SU-DHL-6 (cell line): ENCODE measurements at regions not wholly inside any gene's neighbourhood (a gene's known extent, or its start where the extent isn't known, plus 50 kb on each side); places are given as distances from the start of the nearest gene placed in this dataset.
"Not testable (repeated sequence)": the region's sequence is repeated elsewhere in the genome, so short reads cannot be mapped to it uniquely, and the experiment has no call there.

Experiments
- H2AFZ ChIP-seq: fragments of 200-600 bp; sonication (generic); 2 replicates; pipeline ENCODE4 v1.6.1; 2014; ENCODE audit warnings: low read depth, mild to moderate bottlenecking, moderate library complexity, mixed read lengths, antibody characterized with exemption, low read length; ENCODE audit not compliant: severe bottlenecking
- H3F3A ChIP-seq: fragments of 200-600 bp; shearing (Covaris generic); 2 replicates; pipeline ENCODE4 v1.6.0; 2016; ENCODE audit warnings: antibody characterized with exemption, mild to moderate bottlenecking; ENCODE audit not compliant: insufficient read depth
- H3K27ac ChIP-seq: fragments of 200-600 bp; sonication (generic); 2 replicates; pipeline ENCODE4 v1.5.1; 2016; ENCODE audit warnings: low read depth, mild to moderate bottlenecking, low read length, moderate library complexity, mixed read lengths
- H3K27me3 ChIP-seq: fragments of 200-600 bp; sonication (generic), shearing (Covaris generic); 2 replicates; pipeline ENCODE4 v1.6.0; 2014; ENCODE audit warnings: mild to moderate bottlenecking, low read length
- H3K36me3 ChIP-seq: fragments of 200-600 bp; sonication (generic); 2 replicates; pipeline ENCODE4 v1.6.1; 2014; ENCODE audit warnings: mild to moderate bottlenecking, low read length, mixed read lengths
- H3K4me2 ChIP-seq: fragments of 300-600, 200-600 bp; shearing (Covaris generic), sonication (generic); 2 replicates; pipeline ENCODE4 v1.6.0; 2014; ENCODE audit warnings: low read length, low read depth, mild to moderate bottlenecking; ENCODE audit not compliant: poor library complexity, severe bottlenecking
- H3K4me3 ChIP-seq: fragments of 200-600 bp; sonication (generic); 2 replicates; pipeline ENCODE4 v1.5.1; 2014; ENCODE audit warnings: antibody characterized with exemption, low read length, mild to moderate bottlenecking, mixed read lengths; ENCODE audit not compliant: insufficient read depth, poor library complexity, severe bottlenecking
- H3K79me2 ChIP-seq: fragments of 200-600 bp; sonication (generic); 2 replicates; pipeline ENCODE4 v1.6.1; 2014; ENCODE audit warnings: mild to moderate bottlenecking, low read length, moderate library complexity; ENCODE audit not compliant: insufficient read depth
- H3K9ac ChIP-seq: fragments of 200-600 bp; sonication (generic); 2 replicates; pipeline ENCODE4 v1.7.0; 2014; ENCODE audit warnings: mild to moderate bottlenecking, low read length
- H3K9me2 ChIP-seq: fragments of 200-600 bp; sonication (generic); replicated peaks from 2 replicates; pipeline ENCODE4 v1.6.1; 2014; ENCODE audit warnings: low read length; ENCODE audit not compliant: insufficient read depth
- H3K9me3 ChIP-seq: fragments of 200-600 bp; sonication (generic); 2 replicates; pipeline ENCODE4 v1.6.1; 2014; ENCODE audit warnings: low read length, mixed read lengths; ENCODE audit not compliant: insufficient read depth
- H4K20me1 ChIP-seq: fragments of 200-600 bp; sonication (generic); 2 replicates; pipeline ENCODE4 v1.6.1; 2014; ENCODE audit warnings: low read depth, mild to moderate bottlenecking, antibody characterized with exemption, low read length, moderate library complexity, mixed read lengths
- EZH2phosphoT487 ChIP-seq: fragments of 200-600 bp; sonication (generic), shearing (Covaris generic); conservative IDR thresholded peaks from 2 replicates; pipeline ENCODE4 v1.6.1; 2018; ENCODE audit warnings: mild to moderate bottlenecking, antibody characterized with exemption, low read length, moderate library complexity, mixed read lengths
- TF ChIP-seq, protein P1 (sequence below): fragments of 200-600 bp; sonication (generic); IDR thresholded peaks from one replicate; pipeline ENCODE4 v1.5.1; 2017; ENCODE audit warnings: antibody characterized with exemption, mild to moderate bottlenecking, low read length, moderate library complexity; ENCODE audit not compliant: insufficient read depth, poor library complexity, severe bottlenecking

DNA sequence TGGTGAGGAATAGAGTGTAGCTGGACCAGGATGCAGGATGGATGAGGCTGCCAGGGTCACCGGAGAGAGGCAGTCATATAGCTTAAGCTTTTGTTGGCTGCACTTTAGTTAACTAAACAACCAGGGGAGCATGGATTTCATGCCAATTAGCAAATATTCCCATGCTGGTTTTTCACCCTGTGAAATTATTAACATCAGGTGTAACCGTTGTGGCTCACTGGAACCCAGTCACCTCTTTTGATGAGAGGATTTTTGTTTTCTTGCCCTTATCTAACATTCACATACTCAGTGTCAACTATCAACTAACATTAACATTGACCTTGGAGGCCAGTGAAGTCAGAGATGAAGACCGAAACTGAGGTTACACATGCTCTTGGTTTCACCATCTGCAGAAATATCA, 97.2 kb upstream of the BASP1 start:
- Histone ChIP-seq H2AFZ (no peak overlapping the region), H3K4me2 (no peak overlapping the region), H3K27me3 (no peaks in the 10 kb centered on the region), H3K4me3 (no peak overlapping the region), H3K36me3 (no peaks in the 10 kb centered on the region), H3K9me3 (no peaks in the 10 kb centered on the region), H3K27ac (no peak overlapping the region), H3K9me2 (no peaks in the 10 kb centered on the region), H3K79me2 (no peaks in the 10 kb centered on the region), H3K9ac (no peak overlapping the region), H3F3A (no peaks in the 10 kb centered on the region), H4K20me1 (no peaks in the 10 kb centered on the region)
- TF ChIP-seq EZH2phosphoT487: no peak
- TF ChIP-seq, protein P1, sequence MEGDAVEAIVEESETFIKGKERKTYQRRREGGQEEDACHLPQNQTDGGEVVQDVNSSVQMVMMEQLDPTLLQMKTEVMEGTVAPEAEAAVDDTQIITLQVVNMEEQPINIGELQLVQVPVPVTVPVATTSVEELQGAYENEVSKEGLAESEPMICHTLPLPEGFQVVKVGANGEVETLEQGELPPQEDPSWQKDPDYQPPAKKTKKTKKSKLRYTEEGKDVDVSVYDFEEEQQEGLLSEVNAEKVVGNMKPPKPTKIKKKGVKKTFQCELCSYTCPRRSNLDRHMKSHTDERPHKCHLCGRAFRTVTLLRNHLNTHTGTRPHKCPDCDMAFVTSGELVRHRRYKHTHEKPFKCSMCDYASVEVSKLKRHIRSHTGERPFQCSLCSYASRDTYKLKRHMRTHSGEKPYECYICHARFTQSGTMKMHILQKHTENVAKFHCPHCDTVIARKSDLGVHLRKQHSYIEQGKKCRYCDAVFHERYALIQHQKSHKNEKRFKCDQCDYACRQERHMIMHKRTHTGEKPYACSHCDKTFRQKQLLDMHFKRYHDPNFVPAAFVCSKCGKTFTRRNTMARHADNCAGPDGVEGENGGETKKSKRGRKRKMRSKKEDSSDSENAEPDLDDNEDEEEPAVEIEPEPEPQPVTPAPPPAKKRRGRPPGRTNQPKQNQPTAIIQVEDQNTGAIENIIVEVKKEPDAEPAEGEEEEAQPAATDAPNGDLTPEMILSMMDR: no peak

DNA sequence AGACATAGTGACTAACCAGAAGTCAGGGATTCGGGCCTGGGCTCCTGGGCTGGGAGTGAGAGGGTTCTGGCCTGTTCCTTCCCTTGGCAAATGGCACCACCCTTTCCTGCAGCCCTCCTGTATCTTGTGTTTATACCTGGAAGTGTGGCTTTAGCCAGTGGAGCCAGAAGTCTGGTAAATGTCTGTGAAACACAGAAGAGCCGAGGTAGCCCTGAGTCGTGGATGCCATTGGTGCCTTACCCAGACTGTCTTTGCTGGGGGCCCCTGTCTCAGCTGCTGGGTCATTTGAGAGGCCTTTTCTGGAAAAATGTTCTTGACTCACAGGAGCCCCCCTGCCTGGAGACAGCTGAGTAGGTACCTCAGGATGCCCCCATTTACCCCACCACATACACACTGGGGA, 95.7 kb upstream of the BASP1 start:
- no peak overlapping the region for H3K27ac ChIP-seq
- H2AFZ ChIP-seq: no peak overlapping the region
- no peak overlapping the region for H3K9ac ChIP-seq
- H3K27me3 ChIP-seq: no peaks in the 10 kb centered on the region
- no peak overlapping the region for H3K4me2 ChIP-seq
- TF ChIP-seq, protein P1: no peak
- no peak for TF ChIP-seq EZH2phosphoT487
- H3K9me3 ChIP-seq: no peaks in the 10 kb centered on the region
- H3K9me2 ChIP-seq: no peaks in the 10 kb centered on the region
- no peaks in the 10 kb centered on the region for H4K20me1 ChIP-seq
- no peaks in the 10 kb centered on the region for H3F3A ChIP-seq
- H3K79me2 ChIP-seq: no peaks in the 10 kb centered on the region
- no peak overlapping the region for H3K4me3 ChIP-seq
- H3K36me3 ChIP-seq: no peaks in the 10 kb centered on the region

DNA sequence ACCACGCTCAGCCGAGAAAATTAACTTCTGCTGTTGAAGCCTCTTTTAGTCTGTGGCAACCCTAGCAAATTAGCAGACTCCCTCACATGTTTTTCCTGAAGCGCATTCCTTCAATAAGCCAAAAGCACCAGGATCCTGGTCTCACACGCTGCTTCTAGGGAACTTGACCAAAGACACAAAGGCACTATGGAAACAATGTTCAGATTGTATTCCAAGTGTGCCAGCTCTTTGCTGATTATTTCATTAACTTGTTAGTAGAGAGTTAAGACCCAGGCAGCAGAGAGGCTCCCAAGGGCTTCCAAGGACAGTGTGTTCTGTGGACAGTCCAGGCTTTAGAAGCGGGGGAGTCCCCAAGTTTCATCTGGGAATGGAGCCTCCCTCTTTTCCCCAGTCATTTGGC, 94.4 kb upstream of the BASP1 start:
- H3K79me2 ChIP-seq: no peaks in the 10 kb centered on the region
- no peak overlapping the region for H3K9ac ChIP-seq
- no peak overlapping the region for H2AFZ ChIP-seq

DNA sequence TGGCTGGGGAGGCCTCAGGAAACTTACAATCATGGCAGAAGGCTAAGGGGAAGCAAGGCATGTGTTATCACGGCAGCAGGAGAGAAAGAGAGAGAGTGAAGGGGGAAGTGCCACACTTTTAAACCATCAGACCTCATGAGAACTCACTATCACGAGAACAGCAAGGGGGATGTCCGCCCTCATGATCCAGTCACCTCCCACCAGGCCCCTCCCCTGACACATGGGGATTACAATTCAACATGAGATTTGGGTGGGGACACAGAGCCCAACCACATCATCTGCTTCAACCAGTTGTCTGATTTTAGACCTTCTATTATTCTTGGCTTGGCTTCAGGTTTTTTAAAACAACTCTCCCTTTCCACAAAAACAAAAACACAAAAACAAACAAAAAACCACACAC, 93.7 kb upstream of the BASP1 start:
- not testable (repeated sequence) for H3K27me3 ChIP-seq, H3K36me3 ChIP-seq, H3K4me3 ChIP-seq

More for the DNA sequence above, 94.4 kb upstream of the BASP1 start:
- H3K27ac ChIP-seq: no peak overlapping the region
- H3K27me3 ChIP-seq: no peaks in the 10 kb centered on the region
- H3F3A ChIP-seq: no peaks in the 10 kb centered on the region
- no peak overlapping the region for H3K4me3 ChIP-seq
- TF ChIP-seq EZH2phosphoT487: no peak
- TF ChIP-seq, protein P1: no peak
- no peak overlapping the region for H3K4me2 ChIP-seq
- H3K36me3 ChIP-seq: no peaks in the 10 kb centered on the region
- H4K20me1 ChIP-seq: no peaks in the 10 kb centered on the region
- H3K9me3 ChIP-seq: no peaks in the 10 kb centered on the region
- H3K9me2 ChIP-seq: no peaks in the 10 kb centered on the region

More for the DNA sequence above, 93.7 kb upstream of the BASP1 start:
- not testable (repeated sequence) for H3K9ac ChIP-seq, H3K27ac ChIP-seq, H3K9me3 ChIP-seq, H3K9me2 ChIP-seq, H3K79me2 ChIP-seq, H3K4me2 ChIP-seq, H3F3A ChIP-seq, H2AFZ ChIP-seq, H4K20me1 ChIP-seq
